Astrocyte (in vitro differentiated cells and primary cell): ENCODE measurements at regions not wholly inside any gene's neighbourhood (a gene's known extent, or its start where the extent isn't known, plus 50 kb on each side); places are given as distances from the start of the nearest gene placed in this dataset.

Source experiments
- DNase-seq: peaks from one replicate; pipeline ENCODE4 v3.0.0-alpha.2; 2010; ENCODE audit warnings: low read depth
- FAIRE-seq: peaks from 2 replicates; lab custom pipeline; 2011; peaks lifted over from hg19 to GRCh38; lab: Jason Lieb, UNC
- H2AFZ ChIP-seq: 2 replicates; pipeline ENCODE4 v1.6.0; 2012; ENCODE audit warnings: low read depth, low read length, inconsistent platforms
- H3K27ac ChIP-seq: 2 replicates; pipeline ENCODE4 v1.5.1; 2011; ENCODE audit warnings: low read depth, low read length, inconsistent platforms
- H3K27me3 ChIP-seq: 2 replicates; pipeline ENCODE4 v1.6.0; 2011; ENCODE audit warnings: low read length, inconsistent platforms; ENCODE audit not compliant: insufficient read depth
- H3K36me3 ChIP-seq: 2 replicates; pipeline ENCODE4 v1.5.1; 2011; ENCODE audit warnings: low read length, inconsistent platforms; ENCODE audit not compliant: insufficient read depth
- H3K4me1 ChIP-seq: 2 replicates; pipeline ENCODE4 v1.5.1; 2011; ENCODE audit warnings: low read length, inconsistent platforms; ENCODE audit not compliant: insufficient read depth
- H3K4me2 ChIP-seq: 2 replicates; pipeline ENCODE4 v1.6.0; 2012; ENCODE audit warnings: low read length, inconsistent platforms
- H3K4me3 ChIP-seq: 2 replicates; pipeline ENCODE4 v1.5.1; 2011; ENCODE audit warnings: low read depth, mild to moderate bottlenecking, low read length, inconsistent platforms; ENCODE audit not compliant: insufficient read depth
- H3K79me2 ChIP-seq: 2 replicates; pipeline ENCODE4 v1.6.0; 2012; ENCODE audit warnings: mild to moderate bottlenecking, low read length, inconsistent platforms; ENCODE audit not compliant: insufficient read depth
- H3K9ac ChIP-seq: 2 replicates; pipeline ENCODE4 v1.6.0; 2012; ENCODE audit warnings: mild to moderate bottlenecking, low read length, inconsistent platforms
- H3K9me3 ChIP-seq: 2 replicates; pipeline ENCODE4 v1.5.1; 2012; ENCODE audit warnings: low read depth, mild to moderate bottlenecking, low read length, inconsistent platforms; ENCODE audit not compliant: insufficient read depth
- H4K20me1 ChIP-seq: 2 replicates; pipeline ENCODE4 v1.6.0; 2012; ENCODE audit warnings: low read length, inconsistent platforms; ENCODE audit not compliant: insufficient read depth
- H3K27ac Mint-ChIP-seq: one replicate; pipeline ENCODE4 v1.8.0; 2021; ENCODE audit warnings: mild to moderate bottlenecking, mixed read lengths; ENCODE audit not compliant: unreplicated experiment
- H3K27me3 Mint-ChIP-seq: one replicate; pipeline ENCODE4 v1.8.0; 2021; ENCODE audit warnings: low read depth, mixed read lengths; ENCODE audit not compliant: unreplicated experiment
- H3K36me3 Mint-ChIP-seq: one replicate; pipeline ENCODE4 v1.8.0; 2021; ENCODE audit warnings: low read depth, mixed read lengths; ENCODE audit not compliant: unreplicated experiment
- H3K4me1 Mint-ChIP-seq: one replicate; pipeline ENCODE4 v1.8.0; 2021; ENCODE audit warnings: low read depth, mixed read lengths; ENCODE audit not compliant: unreplicated experiment
- H3K4me3 Mint-ChIP-seq: one replicate; pipeline ENCODE4 v1.8.0; 2021; ENCODE audit warnings: mild to moderate bottlenecking, moderate library complexity, mixed read lengths; ENCODE audit not compliant: unreplicated experiment
- H3K9me3 Mint-ChIP-seq: one replicate; pipeline ENCODE4 v1.8.0; 2021; ENCODE audit warnings: mild to moderate bottlenecking, mixed read lengths; ENCODE audit not compliant: unreplicated experiment
- EZH2 ChIP-seq: IDR thresholded peaks from 2 replicates; pipeline ENCODE4 v1.6.1; 2012; ENCODE audit warnings: mild to moderate bottlenecking, low read length, inconsistent platforms; ENCODE audit not compliant: insufficient read depth
- TF ChIP-seq, protein P1 (sequence below): IDR thresholded peaks from 2 replicates; pipeline ENCODE4 v1.5.1; 2011; ENCODE audit warnings: low read depth, mild to moderate bottlenecking, inconsistent platforms, low read length, moderate library complexity; ENCODE audit not compliant: insufficient read depth

DNA sequence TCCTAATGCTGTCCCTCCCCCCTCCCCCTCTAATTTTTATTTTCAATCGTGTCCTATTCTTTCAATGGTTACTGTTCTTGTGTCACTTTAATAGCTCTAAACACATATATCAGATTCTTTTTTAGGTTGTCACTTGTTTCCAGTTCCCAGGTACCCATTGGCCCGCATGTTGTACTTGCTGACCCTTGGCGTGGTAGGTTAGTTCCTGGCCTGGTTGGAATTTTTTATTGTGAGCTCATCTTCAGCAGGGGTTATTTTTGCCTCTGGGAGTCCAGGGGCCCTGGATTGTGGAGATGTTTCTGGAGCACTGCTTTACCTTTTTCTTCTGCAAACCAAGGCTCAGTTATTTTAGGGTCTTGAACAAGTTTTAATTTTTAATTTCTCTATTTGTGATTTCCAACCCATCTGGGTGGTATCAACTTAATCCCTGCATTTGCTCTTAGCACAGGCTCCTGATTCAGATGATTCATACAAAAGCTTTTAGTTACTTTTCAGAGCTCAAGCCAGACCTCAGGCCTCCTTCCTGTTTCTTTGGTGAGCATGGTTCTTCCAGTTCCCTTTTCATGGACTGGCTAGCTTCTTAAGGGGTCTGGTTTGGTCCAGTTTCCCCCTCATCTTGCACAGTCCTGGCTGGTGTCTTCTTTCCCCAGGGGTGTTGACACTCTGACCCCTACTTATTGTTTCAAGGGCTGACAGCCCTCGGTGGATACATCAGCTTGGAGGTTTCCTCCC lies 220.5 kb downstream of the TM9SF2 start:
- DNase-seq (no peak), FAIRE-seq (no peak)
- no peak overlapping the region for H3K4me2 ChIP-seq
- H3K36me3 ChIP-seq = no peaks in the 10 kb centered on the region
- H3K4me1 ChIP-seq = peaks cover 4% of the 10 kb centered on the region
- no peak overlapping the region for H3K4me3 ChIP-seq
- H4K20me1 ChIP-seq = no peaks in the 10 kb centered on the region
- Mint-ChIP-seq H3K36me3 (no peaks in the 10 kb centered on the region), H3K9me3 (no peaks in the 10 kb centered on the region), H3K4me1 (peaks cover 13% of the 10 kb centered on the region), H3K27me3 (no peaks in the 10 kb centered on the region), H3K4me3 (no peak overlapping the region), H3K27ac (peak overlapping the region; percentile 24)
- H3K79me2 ChIP-seq = no peaks in the 10 kb centered on the region
- H3K27ac ChIP-seq = no peak overlapping the region
- H3K9ac ChIP-seq = no peak overlapping the region
- H3K27me3 ChIP-seq = peaks cover 2% of the 10 kb centered on the region
- no peaks in the 10 kb centered on the region for H3K9me3 ChIP-seq
- H2AFZ ChIP-seq = no peak overlapping the region
- no peak for TF ChIP-seq EZH2

DNA sequence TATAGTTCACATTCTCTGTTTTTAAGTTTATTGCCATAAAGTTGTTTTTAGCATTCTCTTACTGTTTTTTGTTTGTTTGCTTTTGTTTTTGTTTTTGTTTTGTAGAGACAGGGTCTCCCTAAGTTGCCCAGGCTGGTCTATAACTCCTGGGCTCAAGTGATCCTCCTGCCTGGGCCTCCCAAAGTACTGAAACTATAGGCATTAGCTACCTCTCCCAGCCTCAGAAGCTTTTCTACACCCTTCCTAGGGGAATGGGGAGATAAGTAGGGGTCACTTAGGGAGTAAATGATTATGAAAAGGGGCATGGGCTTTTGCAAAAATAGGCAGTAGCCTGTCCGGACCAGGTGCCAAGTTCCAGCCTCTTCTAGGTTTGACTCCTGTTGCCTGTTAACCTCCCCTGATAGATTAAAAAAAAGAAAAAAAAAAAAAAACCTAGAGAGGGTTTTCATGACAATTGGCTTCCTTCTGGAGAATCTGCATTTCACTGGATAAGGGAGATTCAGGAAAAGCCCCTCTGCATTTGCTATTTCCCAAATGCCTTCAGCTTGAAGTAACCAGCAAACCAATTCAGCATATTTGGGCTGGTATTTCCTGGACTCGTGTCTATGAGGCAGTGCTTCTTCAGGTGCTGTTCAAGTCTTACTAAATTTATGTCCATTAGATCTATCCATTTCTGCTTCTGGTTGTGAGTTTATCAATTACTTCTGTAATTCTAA lies 216.8 kb downstream of the TM9SF2 start:
- H3K4me2 ChIP-seq = no peak overlapping the region
- Mint-ChIP-seq H3K4me1 (peaks cover 13% of the 10 kb centered on the region), H3K9me3 (no peaks in the 10 kb centered on the region), H3K27me3 (no peaks in the 10 kb centered on the region), H3K4me3 (no peak overlapping the region), H3K27ac (no peak overlapping the region), H3K36me3 (no peaks in the 10 kb centered on the region)
- H3K9me3 ChIP-seq = no peaks in the 10 kb centered on the region
- H3K4me1 ChIP-seq = peaks cover 4% of the 10 kb centered on the region
- H3K4me3 ChIP-seq = no peak overlapping the region
- H3K79me2 ChIP-seq = no peaks in the 10 kb centered on the region
- FAIRE-seq = no peak
- H3K27me3 ChIP-seq = no peaks in the 10 kb centered on the region
- H3K27ac ChIP-seq = no peak overlapping the region
- no peaks in the 10 kb centered on the region for H3K36me3 ChIP-seq
- H4K20me1 ChIP-seq = no peaks in the 10 kb centered on the region
- no peak overlapping the region for H3K9ac ChIP-seq
- no peak overlapping the region for H2AFZ ChIP-seq
- no peak for DNase-seq
- TF ChIP-seq, protein P1, sequence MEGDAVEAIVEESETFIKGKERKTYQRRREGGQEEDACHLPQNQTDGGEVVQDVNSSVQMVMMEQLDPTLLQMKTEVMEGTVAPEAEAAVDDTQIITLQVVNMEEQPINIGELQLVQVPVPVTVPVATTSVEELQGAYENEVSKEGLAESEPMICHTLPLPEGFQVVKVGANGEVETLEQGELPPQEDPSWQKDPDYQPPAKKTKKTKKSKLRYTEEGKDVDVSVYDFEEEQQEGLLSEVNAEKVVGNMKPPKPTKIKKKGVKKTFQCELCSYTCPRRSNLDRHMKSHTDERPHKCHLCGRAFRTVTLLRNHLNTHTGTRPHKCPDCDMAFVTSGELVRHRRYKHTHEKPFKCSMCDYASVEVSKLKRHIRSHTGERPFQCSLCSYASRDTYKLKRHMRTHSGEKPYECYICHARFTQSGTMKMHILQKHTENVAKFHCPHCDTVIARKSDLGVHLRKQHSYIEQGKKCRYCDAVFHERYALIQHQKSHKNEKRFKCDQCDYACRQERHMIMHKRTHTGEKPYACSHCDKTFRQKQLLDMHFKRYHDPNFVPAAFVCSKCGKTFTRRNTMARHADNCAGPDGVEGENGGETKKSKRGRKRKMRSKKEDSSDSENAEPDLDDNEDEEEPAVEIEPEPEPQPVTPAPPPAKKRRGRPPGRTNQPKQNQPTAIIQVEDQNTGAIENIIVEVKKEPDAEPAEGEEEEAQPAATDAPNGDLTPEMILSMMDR = no peak
- no peak for TF ChIP-seq EZH2

DNA sequence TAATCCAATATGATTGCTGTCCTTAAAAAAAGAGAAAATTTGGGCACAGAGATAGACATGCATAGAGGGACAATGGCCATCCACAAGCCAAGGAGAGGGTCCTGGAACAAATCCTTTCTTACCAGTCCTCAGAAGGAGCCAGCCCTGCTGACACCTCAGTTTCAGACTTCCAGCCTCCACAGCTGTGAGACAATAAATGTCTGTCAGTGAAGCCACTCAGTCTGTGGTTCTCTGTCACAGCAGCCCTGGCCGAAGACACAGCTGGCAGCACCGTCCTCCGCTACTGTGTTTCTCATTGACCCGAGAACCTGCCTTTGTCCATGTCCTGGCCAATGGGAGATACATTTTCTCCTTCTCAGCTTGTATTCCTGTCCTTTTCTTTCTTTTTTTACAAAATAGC lies 207.9 kb downstream of the TM9SF2 start:
- no peak overlapping the region for H3K4me3 ChIP-seq
- Mint-ChIP-seq H3K4me3 (no peak overlapping the region), H3K36me3 (no peaks in the 10 kb centered on the region), H3K27ac (no peak overlapping the region), H3K27me3 (peaks cover 8% of the 10 kb centered on the region), H3K4me1 (no peaks in the 10 kb centered on the region), H3K9me3 (no peaks in the 10 kb centered on the region)
- H3K27ac ChIP-seq = no peak overlapping the region
- no peak for TF ChIP-seq EZH2
- TF ChIP-seq, protein P1 = no peak
- no peak overlapping the region for H3K4me2 ChIP-seq
- H3K4me1 ChIP-seq = no peaks in the 10 kb centered on the region
- H3K9me3 ChIP-seq = no peaks in the 10 kb centered on the region
- no peaks in the 10 kb centered on the region for H3K36me3 ChIP-seq
- H4K20me1 ChIP-seq = no peaks in the 10 kb centered on the region
- FAIRE-seq = no peak
- no peak for DNase-seq
- H2AFZ ChIP-seq = no peak overlapping the region
- H3K9ac ChIP-seq = no peak overlapping the region
- H3K27me3 ChIP-seq = no peaks in the 10 kb centered on the region
- no peaks in the 10 kb centered on the region for H3K79me2 ChIP-seq
